Non-pigmented ciliary epithelial cell (primary cell): ENCODE measurements at regions not wholly inside any gene's neighbourhood (a gene's known extent, or its start where the extent isn't known, plus 50 kb on each side); places are given as distances from the start of the nearest gene placed in this dataset.
A peak's percentile ranks its signal among the peaks of the same experiment; 100 is the strongest.

Experiments
- DNase-seq: peaks from one replicate; pipeline ENCODE4 v3.0.0-alpha.2; 2010; ENCODE audit warnings: low read depth

GRCh38 chr4:43243433-43244116 lies 351.1 kb downstream of the GRXCR1 start:
- no peak for DNase-seq

- no peak for DNase-seq
Measured at GRCh38 chr4:43244688-43245382, 352.3 kb downstream of the GRXCR1 start.

DNA sequence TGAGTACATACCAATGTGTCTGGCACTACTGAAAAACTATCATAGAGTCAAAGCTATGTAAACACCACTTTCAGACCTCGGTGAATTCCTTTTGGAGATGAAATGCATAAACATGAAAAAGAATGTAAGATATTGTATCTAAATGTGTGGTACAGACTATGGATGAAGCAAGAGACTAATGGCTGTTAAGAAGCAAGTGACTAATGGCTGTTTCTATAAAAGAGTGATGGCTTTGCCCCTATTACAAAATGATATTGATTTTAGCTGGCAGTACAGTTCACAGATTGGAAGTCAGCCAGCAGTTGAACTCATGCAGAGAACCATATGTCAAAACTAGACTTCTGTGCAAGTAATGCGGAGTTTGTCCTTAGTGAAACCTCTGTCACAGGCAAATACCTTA lies 359.3 kb downstream of the GRXCR1 start:
- DNase-seq, result no peak

DNA sequence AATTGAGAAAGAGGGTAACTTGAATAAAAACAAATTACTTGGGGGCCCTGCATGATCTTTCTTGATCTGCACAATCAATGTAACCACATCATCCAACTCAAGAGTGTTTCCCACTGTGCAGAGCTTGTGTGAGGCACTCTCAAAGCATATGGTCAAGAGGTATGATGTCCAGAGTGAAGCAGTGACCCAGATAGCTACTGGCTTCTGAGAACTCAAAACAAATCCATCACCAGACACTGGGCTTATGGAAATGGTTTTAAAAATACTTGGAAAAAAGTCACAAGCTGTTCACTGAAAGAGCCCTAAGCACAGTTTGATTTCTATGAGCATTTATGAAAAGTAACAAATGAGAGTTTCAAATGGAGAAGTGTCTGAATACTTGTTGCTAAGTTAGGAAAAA lies 361.0 kb downstream of the GRXCR1 start:
- DNase-seq, result no peak

DNA sequence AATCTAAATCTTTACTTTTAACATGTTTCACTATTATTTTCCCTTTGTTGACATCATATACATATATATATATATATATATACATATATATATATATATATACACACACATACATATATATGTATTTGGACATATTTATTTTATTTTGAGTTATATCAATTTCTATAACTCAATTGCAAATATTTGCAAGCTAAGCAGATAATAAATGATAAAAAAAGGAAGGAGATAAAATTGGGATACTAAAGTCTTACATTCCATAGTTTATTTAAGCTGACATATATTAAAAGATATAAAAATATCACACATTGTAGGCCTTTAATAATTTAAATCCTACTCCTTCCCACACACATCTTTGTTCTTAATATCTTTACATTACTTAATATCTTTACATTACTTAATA lies 372.2 kb downstream of the GRXCR1 start:
- DNase-seq, result no peak

GRCh38 chr4:43271946-43272345 lies 379.4 kb downstream of the GRXCR1 start:
- no peak for DNase-seq

- DNase-seq, result no peak
Measured at GRCh38 chr4:43274376-43274775, 381.9 kb downstream of the GRXCR1 start.

GRCh38 chr4:43275779-43276178 lies 383.3 kb downstream of the GRXCR1 start:
- no peak for DNase-seq

DNA sequence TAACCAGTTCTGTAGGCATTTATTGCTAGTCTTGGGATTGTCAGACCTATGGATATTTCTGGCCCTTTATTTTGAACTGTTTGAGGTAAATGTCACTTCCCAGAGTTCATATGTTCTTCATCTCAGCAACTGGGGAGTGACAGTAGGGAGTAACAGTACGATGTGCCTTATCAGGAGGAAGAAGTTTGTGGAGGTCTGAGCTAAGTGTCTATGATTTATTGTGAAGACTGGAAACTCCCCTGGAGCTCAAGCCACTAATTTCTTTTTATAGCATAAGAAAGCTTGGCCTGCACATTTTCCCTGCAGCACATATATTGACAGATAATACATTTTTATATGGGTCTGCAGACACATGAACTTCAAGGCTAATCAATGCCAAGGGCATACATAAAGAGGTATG lies 383.8 kb downstream of the GRXCR1 start:
- no peak for DNase-seq

GRCh38 chr4:43277003-43277402 lies 384.5 kb downstream of the GRXCR1 start:
- DNase-seq, result peak; percentile 14

- no peak for DNase-seq
Measured at GRCh38 chr4:43282534-43282933, 390.0 kb downstream of the GRXCR1 start.

DNA sequence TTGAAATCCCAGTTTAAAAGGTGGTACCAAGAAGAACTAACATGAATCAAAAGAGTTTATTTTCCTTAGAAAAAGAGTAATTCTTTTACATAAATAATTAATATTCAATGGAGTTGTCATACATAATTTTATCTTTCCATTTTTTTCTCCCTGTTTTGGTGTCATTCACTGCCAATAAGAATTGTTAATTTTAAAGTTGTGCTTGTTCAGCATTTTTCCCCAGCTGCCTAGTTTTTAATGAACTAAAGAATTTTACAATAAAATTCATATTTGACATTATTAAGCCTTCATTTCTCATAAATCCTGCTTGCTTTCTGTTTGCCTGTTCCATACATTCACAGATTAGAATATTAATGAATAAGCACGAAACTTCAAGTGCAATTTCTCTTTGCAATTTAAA lies 393.6 kb downstream of the GRXCR1 start:
- DNase-seq, result no peak

- DNase-seq, result no peak
Measured at GRCh38 chr4:43296946-43297528, 404.5 kb downstream of the GRXCR1 start.

- DNase-seq, result no peak
Measured at GRCh38 chr4:43316813-43317212, 424.3 kb downstream of the GRXCR1 start.

- no peak for DNase-seq
Measured at GRCh38 chr4:43325220-43325967, 432.9 kb downstream of the GRXCR1 start.

GRCh38 chr4:43330288-43330687 lies 437.8 kb downstream of the GRXCR1 start:
- DNase-seq, result peak; percentile 17

- peak; percentile 23 for DNase-seq
Measured at GRCh38 chr4:43331226-43332051, 438.9 kb downstream of the GRXCR1 start.

- no peak for DNase-seq
Measured at GRCh38 chr4:43332052-43332425, 439.5 kb downstream of the GRXCR1 start.

DNA sequence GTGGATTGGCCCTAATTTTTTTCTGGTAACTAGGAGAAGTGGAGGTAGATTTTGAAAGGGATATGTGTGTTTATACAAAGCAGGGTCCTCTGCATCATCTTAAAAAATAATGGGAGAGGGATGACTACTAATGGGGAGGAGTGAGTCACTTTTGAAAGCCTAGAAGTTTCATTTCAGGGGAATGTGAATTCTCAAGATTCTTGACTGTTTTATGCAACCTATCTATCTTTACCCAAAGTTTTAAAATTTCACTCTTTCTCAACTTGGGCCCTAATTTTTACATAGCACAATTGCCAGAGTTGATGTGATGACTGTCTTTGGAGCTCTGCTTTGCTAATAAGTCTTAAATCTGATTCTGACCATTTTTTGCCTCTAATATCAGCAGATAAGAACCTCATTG lies 445.2 kb downstream of the GRXCR1 start:
- DNase-seq, result no peak

DNA sequence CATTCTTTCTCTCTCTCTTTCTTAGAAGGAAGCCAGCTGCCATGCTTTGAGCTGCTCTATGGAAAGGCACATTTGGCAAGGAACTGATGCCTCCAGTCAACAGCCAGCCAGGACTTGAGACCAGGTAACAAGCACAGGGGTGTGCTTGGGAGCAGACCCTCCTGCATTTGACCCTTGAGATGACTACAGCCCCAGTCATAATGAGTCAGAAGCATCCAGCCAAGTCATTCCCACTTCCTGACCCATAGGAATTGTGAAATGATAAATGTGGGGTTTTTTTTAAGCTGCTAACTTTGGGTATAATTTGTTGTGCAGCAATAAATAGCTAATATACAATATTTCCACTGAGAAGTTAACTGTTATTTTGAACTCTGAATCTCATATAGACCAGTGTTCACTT lies 446.9 kb downstream of the GRXCR1 start:
- DNase-seq, result peak; percentile 53

GRCh38 chr4:43341741-43342140 lies 449.2 kb downstream of the GRXCR1 start:
- DNase-seq, result no peak

DNA sequence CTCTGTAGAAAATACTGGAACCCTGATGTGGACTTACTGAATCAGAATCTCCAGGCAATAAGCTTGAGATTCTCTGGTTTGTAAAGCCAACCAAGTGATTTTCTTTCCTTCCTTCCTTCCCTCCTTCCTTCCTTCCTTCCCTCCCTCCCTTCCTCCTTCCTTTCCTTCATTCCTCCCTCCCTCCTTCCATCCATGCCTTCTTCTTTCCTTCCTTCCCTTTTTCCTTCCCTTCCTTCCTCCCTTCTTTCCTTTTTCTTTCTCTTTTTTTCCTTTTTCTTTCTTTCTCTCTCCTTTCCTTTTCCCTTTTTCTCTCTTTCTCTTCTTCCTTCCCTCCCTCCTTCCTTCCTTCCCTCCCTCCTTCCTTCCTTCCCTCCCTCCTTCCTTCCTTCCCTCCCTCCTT lies 450.8 kb downstream of the GRXCR1 start:
- DNase-seq, result no peak
